H1 (cell line): ENCODE measurements at regions not wholly inside any gene's neighbourhood (a gene's known extent, or its start where the extent isn't known, plus 50 kb on each side); places are given as distances from the start of the nearest gene placed in this dataset.

ENCODE experiments used
- CEBPB ChIP-seq: IDR thresholded peaks from 2 replicates; pipeline ENCODE4 v1.6.1; 2012; ENCODE audit warnings: low read depth, low read length
- CHD1 ChIP-seq: IDR thresholded peaks from 2 replicates; pipeline ENCODE4 v1.6.1; 2012; ENCODE audit warnings: low read depth, low read length, improper control_type of control experiment
- CTCF ChIP-seq, 3 experiments: IDR thresholded peaks; 1 replicate in 2 of 3; 2 replicates in 1 of 3; pipeline versions ENCODE4 v1.5.1 to v1.6.1; 2011; ENCODE audit warnings: low read length in 3 of 3, mild to moderate bottlenecking in 3 of 3, inconsistent platforms in 2 of 3, low read depth in 1 of 3, moderate library complexity in 1 of 3; ENCODE audit not compliant: insufficient read depth in 1 of 3; ENCODE audit errors: control extremely low read depth in 1 of 3
- E2F6 ChIP-seq: IDR thresholded peaks from 2 replicates; pipeline ENCODE4 v1.6.1; 2012; ENCODE audit warnings: inconsistent platforms
- EZH2 ChIP-seq: fragments of 200-600 bp; sonication (generic); IDR thresholded peaks from 2 replicates; pipeline ENCODE4 v1.7.1; 2012; ENCODE audit warnings: low read depth, mild to moderate bottlenecking, moderate library complexity, low read length, inconsistent platforms; ENCODE audit not compliant: severe bottlenecking
- GABPA ChIP-seq: IDR thresholded peaks from 2 replicates; pipeline ENCODE4 v1.6.1; 2011; ENCODE audit warnings: mild to moderate bottlenecking, low read length, moderate library complexity, borderline replicate concordance; ENCODE audit not compliant: insufficient read depth
- NRF1 ChIP-seq: IDR thresholded peaks from 2 replicates; pipeline ENCODE4 v1.6.1; 2011; ENCODE audit warnings: mild to moderate bottlenecking, low read depth, low read length, improper control_type of control experiment
- POLR2AphosphoS5 ChIP-seq: IDR thresholded peaks from 2 replicates; pipeline ENCODE4 v1.6.1; 2011; ENCODE audit warnings: low read depth, low read length
- SIX5 ChIP-seq: IDR thresholded peaks from 2 replicates; pipeline ENCODE4 v1.6.1; 2011; ENCODE audit warnings: mild to moderate bottlenecking, low read depth, low read length

GRCh38 chr5:68432682-68433081 is 217.1 kb downstream of the PIK3R1 start (continued):
- TF ChIP-seq CTCF (IDR thresholded peaks at IDR 0.05; ENCODE audit: control extremely low read depth in 1 of 3, insufficient read depth in 1 of 3, low read depth in 1 of 3, low read length in 3 of 3) (no peak), SIX5 (no peak), E2F6 (no peak), EZH2 (no peak), GABPA (no peak), POLR2AphosphoS5 (no peak), CHD1 (no peak), NRF1 (no peak), CEBPB (no peak)
